ENCODE measurements at regions not wholly inside any gene's neighbourhood (a gene's known extent, or its start where the extent isn't known, plus 50 kb on each side); places are given as distances from the start of the nearest gene placed in this dataset.

GRCh38 chr1:87636198-87636892 lies 307.7 kb downstream of the LMO4 start:
- no peak for FAIRE-seq

- FAIRE-seq, result no peak
Observed at GRCh38 chr1:87638636-87639035, 310.0 kb downstream of the LMO4 start.

GRCh38 chr1:87641996-87642395 lies 313.3 kb downstream of the LMO4 start:
- no peak for FAIRE-seq

GRCh38 chr1:87642581-87643221 lies 314.0 kb downstream of the LMO4 start:
- no peak for FAIRE-seq

GRCh38 chr1:87644033-87644578 lies 315.4 kb downstream of the LMO4 start:
- no peak for FAIRE-seq

- no peak for FAIRE-seq
Observed at GRCh38 chr1:87644579-87645190, 316.0 kb downstream of the LMO4 start.

- FAIRE-seq, result no peak
Observed at GRCh38 chr1:87647430-87648177, 318.9 kb downstream of the LMO4 start.

GRCh38 chr1:87648323-87649119 lies 319.8 kb downstream of the LMO4 start:
- FAIRE-seq, result no peak

- no peak for FAIRE-seq
Observed at GRCh38 chr1:87650306-87650705, 321.6 kb downstream of the LMO4 start.

- no peak for FAIRE-seq
Observed at GRCh38 chr1:87652176-87652575, 323.5 kb downstream of the LMO4 start.

GRCh38 chr1:87665151-87665550 lies 336.5 kb downstream of the LMO4 start:
- FAIRE-seq, result no peak

GRCh38 chr1:87666681-87667080 lies 338.0 kb downstream of the LMO4 start:
- no peak for FAIRE-seq

GRCh38 chr1:87669674-87670073 lies 341.0 kb downstream of the LMO4 start:
- no peak for FAIRE-seq

- FAIRE-seq, result no peak
Observed at GRCh38 chr1:87673309-87673708, 344.6 kb downstream of the LMO4 start.

- FAIRE-seq, result no peak
Observed at GRCh38 chr1:87673748-87674147, 345.1 kb downstream of the LMO4 start.

GRCh38 chr1:87674791-87675190 lies 346.1 kb downstream of the LMO4 start:
- FAIRE-seq, result no peak

- FAIRE-seq, result no peak
Observed at GRCh38 chr1:87678266-87678665, 349.6 kb downstream of the LMO4 start.

GRCh38 chr1:87682565-87682964 lies 353.9 kb downstream of the LMO4 start:
- FAIRE-seq, result no peak

- FAIRE-seq, result no peak
Observed at GRCh38 chr1:87683196-87683956, 354.7 kb downstream of the LMO4 start.

GRCh38 chr1:87684194-87684593 lies 355.5 kb downstream of the LMO4 start:
- FAIRE-seq, result no peak

GRCh38 chr1:87684713-87685205 lies 356.1 kb downstream of the LMO4 start:
- FAIRE-seq, result no peak
